ENCODE measurements at regions not wholly inside any gene's neighbourhood (a gene's known extent, or its start where the extent isn't known, plus 50 kb on each side); places are given as distances from the start of the nearest gene placed in this dataset.
A peak's percentile ranks its signal among the peaks of the same experiment; 100 is the strongest.

DNA sequence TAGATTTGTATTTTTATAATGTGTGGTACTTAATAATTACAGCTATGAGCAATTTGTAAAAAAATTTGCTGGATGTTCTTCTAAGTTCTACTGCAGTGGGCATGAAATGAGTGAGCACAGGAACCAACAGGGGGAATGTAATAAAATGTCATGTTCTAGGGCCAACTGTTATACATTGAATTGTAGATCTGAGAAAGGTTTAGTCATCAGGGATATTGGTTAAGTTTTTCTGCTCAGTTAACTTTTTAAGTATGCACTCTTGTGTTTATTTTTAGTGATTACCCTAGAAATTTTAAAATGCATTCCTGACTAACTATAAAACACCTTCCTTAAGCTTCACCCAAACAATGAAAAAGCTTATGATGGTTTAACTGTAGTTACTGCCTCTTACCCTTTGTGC is 101.8 kb downstream of the CAND1 start:
- TF ChIP-seq EZH2 (IDR thresholded peaks at IDR 0.05; ENCODE audit: low read depth): no peak
- TF ChIP-seq, protein P1, sequence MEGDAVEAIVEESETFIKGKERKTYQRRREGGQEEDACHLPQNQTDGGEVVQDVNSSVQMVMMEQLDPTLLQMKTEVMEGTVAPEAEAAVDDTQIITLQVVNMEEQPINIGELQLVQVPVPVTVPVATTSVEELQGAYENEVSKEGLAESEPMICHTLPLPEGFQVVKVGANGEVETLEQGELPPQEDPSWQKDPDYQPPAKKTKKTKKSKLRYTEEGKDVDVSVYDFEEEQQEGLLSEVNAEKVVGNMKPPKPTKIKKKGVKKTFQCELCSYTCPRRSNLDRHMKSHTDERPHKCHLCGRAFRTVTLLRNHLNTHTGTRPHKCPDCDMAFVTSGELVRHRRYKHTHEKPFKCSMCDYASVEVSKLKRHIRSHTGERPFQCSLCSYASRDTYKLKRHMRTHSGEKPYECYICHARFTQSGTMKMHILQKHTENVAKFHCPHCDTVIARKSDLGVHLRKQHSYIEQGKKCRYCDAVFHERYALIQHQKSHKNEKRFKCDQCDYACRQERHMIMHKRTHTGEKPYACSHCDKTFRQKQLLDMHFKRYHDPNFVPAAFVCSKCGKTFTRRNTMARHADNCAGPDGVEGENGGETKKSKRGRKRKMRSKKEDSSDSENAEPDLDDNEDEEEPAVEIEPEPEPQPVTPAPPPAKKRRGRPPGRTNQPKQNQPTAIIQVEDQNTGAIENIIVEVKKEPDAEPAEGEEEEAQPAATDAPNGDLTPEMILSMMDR (conservative IDR thresholded peaks at IDR 0.05): no peak
- ChIA-PET CTCF (no interaction called here), POLR2A (ENCODE audit: unreplicated experiment) (no interaction called here)
- no peak overlapping the region for H3K4me3 ChIP-seq
- no peak for DNase-seq
- H3K79me2 ChIP-seq (ENCODE audit: low read depth): no peaks in the 10 kb centered on the region
- H3K9me3 ChIP-seq (ENCODE audit: insufficient read depth, low read depth): no peaks in the 10 kb centered on the region; the same call in 1 of the 2 replicates
- no peaks in the 10 kb centered on the region for H3F3A ChIP-seq (ENCODE audit: insufficient read depth, low read depth)
- no peak overlapping the region for H2AFZ ChIP-seq
- no peaks in the 10 kb centered on the region for H3K9me2 ChIP-seq (ENCODE audit: insufficient read depth)
- no TSS peak for BruUV-seq (replicated peaks)
- no peak overlapping the region for H3K27ac ChIP-seq
- H3K4me1 ChIP-seq (replicated peaks; ENCODE audit: insufficient read depth): no peaks in the 10 kb centered on the region
- no peak overlapping the region for H3K4me2 ChIP-seq
- intact Hi-C loops (cut with micrococcal nuclease; ENCODE audit: unreplicated experiment): no loop called here
- H3K27me3 ChIP-seq (ENCODE audit: insufficient read depth, low read depth): no peaks in the 10 kb centered on the region
- H4K20me1 ChIP-seq (ENCODE audit: insufficient read depth): no peaks in the 10 kb centered on the region
- no peaks in the 10 kb centered on the region for H3K36me3 ChIP-seq (ENCODE audit: low read depth)

DNA sequence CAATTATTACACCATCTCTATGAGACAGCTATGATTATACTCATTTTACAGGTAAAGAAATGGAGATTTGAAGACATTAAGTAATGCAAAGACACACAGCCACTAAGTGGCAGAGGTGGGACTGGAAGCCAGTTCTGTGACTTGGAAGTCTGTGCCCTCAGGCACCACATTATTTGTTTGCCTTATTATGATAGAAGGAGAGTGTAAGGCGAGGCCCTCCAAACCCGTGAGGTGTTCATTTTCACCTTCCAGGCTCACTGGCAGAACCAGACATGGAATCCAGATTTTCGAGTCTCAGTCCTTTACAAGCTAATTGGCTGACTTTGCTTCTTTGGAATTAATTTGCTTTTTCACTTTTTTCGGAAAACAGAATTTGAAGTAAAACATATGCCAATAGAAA is 107.9 kb downstream of the CAND1 start:
- no peaks in the 10 kb centered on the region for H3K79me2 ChIP-seq (ENCODE audit: low read depth)
- intact Hi-C loops (cut with micrococcal nuclease; ENCODE audit: unreplicated experiment): no loop called here
- ChIA-PET POLR2A (ENCODE audit: unreplicated experiment) (interaction anchor here (0.6 kb wide), 1 partner anchor 57 kb away, joined by 8 read pairs; no protein-coding TSS in a partner anchor), CTCF (no interaction called here)
- H4K20me1 ChIP-seq (ENCODE audit: insufficient read depth): no peaks in the 10 kb centered on the region
- no peak overlapping the region for H2AFZ ChIP-seq
- H3K4me1 ChIP-seq (replicated peaks; ENCODE audit: insufficient read depth): peaks cover 14% of the 10 kb centered on the region
- TF ChIP-seq EZH2 (IDR thresholded peaks at IDR 0.05; ENCODE audit: low read depth): no peak
- TF ChIP-seq, protein P1 (conservative IDR thresholded peaks at IDR 0.05): no peak
- no peaks in the 10 kb centered on the region for H3K36me3 ChIP-seq (ENCODE audit: low read depth)
- H3K27ac ChIP-seq: no peak overlapping the region
- no peaks in the 10 kb centered on the region for H3F3A ChIP-seq (ENCODE audit: insufficient read depth, low read depth)
- H3K4me3 ChIP-seq: no peak overlapping the region
- H3K9me2 ChIP-seq (ENCODE audit: insufficient read depth): no peaks in the 10 kb centered on the region; the same call in 1 of the 2 replicates
- H3K4me2 ChIP-seq: no peak overlapping the region; the same call in 1 of the 2 replicates
- DNase-seq: peak; percentile 59 to 80
- no TSS peak for BruUV-seq (replicated peaks)
- no peaks in the 10 kb centered on the region for H3K27me3 ChIP-seq (ENCODE audit: insufficient read depth, low read depth)
- H3K9me3 ChIP-seq (ENCODE audit: insufficient read depth, low read depth): no peaks in the 10 kb centered on the region; the same call in 1 of the 2 replicates

DNA sequence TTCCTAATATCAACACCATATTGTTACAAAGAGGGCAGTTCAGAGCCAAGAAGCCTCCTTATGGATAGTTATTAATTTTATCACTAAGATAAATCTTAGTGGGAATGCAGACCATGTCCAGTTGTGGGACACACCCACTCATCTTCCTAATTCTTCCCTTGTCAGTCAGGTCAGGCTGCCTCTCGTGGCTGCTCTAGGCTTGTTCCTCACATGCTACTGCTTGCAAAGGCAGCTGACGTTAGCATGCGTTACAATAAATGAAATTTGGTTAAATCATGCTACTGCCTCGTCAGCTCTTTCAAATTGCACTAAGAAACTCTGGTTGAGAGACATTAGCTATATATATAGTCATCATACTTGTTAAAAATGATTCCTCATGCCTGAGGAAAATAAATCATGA is 108.4 kb downstream of the CAND1 start:
- intact Hi-C loops (cut with micrococcal nuclease; ENCODE audit: unreplicated experiment): no loop called here
- Histone ChIP-seq H3K27me3 (ENCODE audit: insufficient read depth, low read depth) (no peaks in the 10 kb centered on the region), H3K27ac (no peak overlapping the region)

More for the DNA sequence above, 108.4 kb downstream of the CAND1 start:
- Histone ChIP-seq H4K20me1 (ENCODE audit: insufficient read depth) (no peaks in the 10 kb centered on the region), H3K4me1 (replicated peaks; ENCODE audit: insufficient read depth) (peaks cover 14% of the 10 kb centered on the region), H3K9me3 (ENCODE audit: insufficient read depth, low read depth) (no peaks in the 10 kb centered on the region), H3K4me3 (no peak overlapping the region), H3K9me2 (ENCODE audit: insufficient read depth) (no peaks in the 10 kb centered on the region; the same call in 1 of the 2 replicates), H3K4me2 (no peak overlapping the region; the same call in 1 of the 2 replicates), H3F3A (ENCODE audit: insufficient read depth, low read depth) (no peaks in the 10 kb centered on the region), H2AFZ (no peak overlapping the region), H3K36me3 (ENCODE audit: low read depth) (no peaks in the 10 kb centered on the region), H3K79me2 (ENCODE audit: low read depth) (no peaks in the 10 kb centered on the region)
- DNase-seq: no peak
- ChIA-PET POLR2A (ENCODE audit: unreplicated experiment) (no interaction called here), CTCF (no interaction called here)
- TF ChIP-seq, protein P1 (conservative IDR thresholded peaks at IDR 0.05): no peak
- no peak for TF ChIP-seq EZH2 (IDR thresholded peaks at IDR 0.05; ENCODE audit: low read depth)
- BruUV-seq (replicated peaks): no TSS peak
